GM12878 (cell line): ENCODE measurements at regions not wholly inside any gene's neighbourhood (a gene's known extent, or its start where the extent isn't known, plus 50 kb on each side); places are given as distances from the start of the nearest gene placed in this dataset.
A peak's percentile ranks its signal among the peaks of the same experiment; 100 is the strongest.

ENCODE experiments used
- ATAC-seq: fragments of 200-7000 bp; cut with Tn5 transposase; 3 replicates; pipeline ENCODE4 v1.9.1; 2020; ENCODE audit warnings: mild to moderate bottlenecking, moderate library complexity
- BruUV-seq: library from RNA; stranded (reverse); fragments of 400-500 nt; replicated peaks from 2 replicates; lab custom pipeline; 2021; lab: Mats Ljungman, UMichigan
- CTCF ChIA-PET: fragments of 300-600 bp; sonication (Branson Sonifier 250); formaldehyde crosslinking; extraction: SDS; loops from one replicate; lab custom pipeline; 2021; ENCODE audit warnings: inconsistent platforms; lab: Yijun Ruan, JAX
- POLR2A ChIA-PET: fragments of 350-600 bp; formaldehyde crosslinking; extraction: SDS; loops from one replicate; lab custom pipeline; 2021; ENCODE audit warnings: inconsistent platforms; lab: Charles Lee
- RAD21 ChIA-PET: fragments of 300-600 bp; sonication (Branson Sonifier 250); formaldehyde crosslinking; loops from one replicate; lab custom pipeline; 2023; ENCODE audit warnings: antibody characterized with exemption; ENCODE audit not compliant: unreplicated experiment; lab: Charles Lee
- SMC1A ChIA-PET: fragments of 300-600 bp; sonication (Branson Sonifier 250); formaldehyde crosslinking; loops from one replicate; lab custom pipeline; 2023; ENCODE audit not compliant: unreplicated experiment, uncharacterized antibody; lab: Charles Lee
- DNase-seq: peaks from one replicate; pipeline ENCODE4 v3.0.0-alpha.2; 2011; ENCODE audit warnings: low read depth, low spot score
- FAIRE-seq: peaks from 3 replicates; lab custom pipeline; 2011; peaks lifted over from hg19 to GRCh38; lab: Jason Lieb, UNC
- H2AFZ ChIP-seq: 2 replicates; pipeline ENCODE4 v1.6.0; 2011; ENCODE audit warnings: low read depth, low read length, control low read depth; ENCODE audit not compliant: control insufficient read depth
- H3K27ac ChIP-seq: 2 replicates; pipeline ENCODE4 v1.5.1; 2011; ENCODE audit warnings: control low read depth; ENCODE audit not compliant: control insufficient read depth, insufficient read depth
- H3K27me3 ChIP-seq, 2 experiments: replicated peaks in 1 of 2; 2 replicates each; pipeline versions ENCODE4 v1.6.0 to v1.6.1; 2011; ENCODE audit warnings: low read length in 1 of 2; ENCODE audit not compliant: control insufficient read depth in 2 of 2, insufficient read depth in 2 of 2
- H3K36me3 ChIP-seq, 2 experiments: 2 replicates each; pipeline ENCODE4 v1.5.1; 2011; ENCODE audit warnings: low read length in 1 of 2; ENCODE audit not compliant: control insufficient read depth in 2 of 2, insufficient read depth in 2 of 2
- H3K4me1 ChIP-seq: 2 replicates; pipeline ENCODE4 v1.6.1; 2011; ENCODE audit warnings: mild to moderate bottlenecking, low read length, moderate library complexity, mixed read lengths; ENCODE audit not compliant: control insufficient read depth, insufficient read depth
- H3K4me2 ChIP-seq: 2 replicates; pipeline ENCODE4 v1.6.0; 2011; ENCODE audit warnings: control low read depth; ENCODE audit not compliant: control insufficient read depth, insufficient read depth
- H3K4me3 ChIP-seq: fragments of 200-600 bp; sonication (generic); 2 replicates; pipeline ENCODE4 v1.5.1; 2016
- H3K79me2 ChIP-seq: 2 replicates; pipeline ENCODE4 v1.6.0; 2011; ENCODE audit warnings: low read length; ENCODE audit not compliant: control insufficient read depth, insufficient read depth
- H3K9ac ChIP-seq: 2 replicates; pipeline ENCODE4 v1.8.0; 2011; ENCODE audit warnings: low read length, control low read depth, mixed read lengths; ENCODE audit not compliant: control insufficient read depth, insufficient read depth
- H3K9me3 ChIP-seq: replicated peaks from 3 replicates; pipeline ENCODE4 v1.5.1; 2011; ENCODE audit warnings: mild to moderate bottlenecking, low read length; ENCODE audit not compliant: control insufficient read depth, insufficient read depth
- H4K20me1 ChIP-seq: 2 replicates; pipeline ENCODE4 v1.6.0; 2011; ENCODE audit not compliant: control insufficient read depth, insufficient read depth
- ASH2L ChIP-seq: fragments of 300-600, 200-600 bp; sonication (generic); IDR thresholded peaks from 2 replicates; pipeline ENCODE4 v1.6.1; 2017; ENCODE audit warnings: low read depth, mild to moderate bottlenecking, borderline replicate concordance
- CHD2 ChIP-seq: IDR thresholded peaks from 2 replicates; pipeline ENCODE4 v1.6.1; 2011; ENCODE audit warnings: low read depth, low read length, improper control_type of control experiment, borderline replicate concordance
- EP300 ChIP-seq, 2 experiments: fragments of 150-350 bp in 1 of 2; IDR thresholded peaks; 2 replicates each; pipeline ENCODE4 v1.6.1; 2011 to 2012; ENCODE audit warnings: low read depth in 2 of 2, low read length in 2 of 2, borderline replicate concordance in 1 of 2, improper control_type of control experiment in 1 of 2, inconsistent platforms in 1 of 2; ENCODE audit not compliant: control insufficient read depth in 1 of 2
- MTA2 ChIP-seq: fragments of 450-650 bp; IDR thresholded peaks from 2 replicates; pipeline ENCODE4 v1.6.1; 2016; ENCODE audit warnings: low read depth, mild to moderate bottlenecking, moderate library complexity
- NR2C2 ChIP-seq: IDR thresholded peaks from 2 replicates; pipeline ENCODE4 v1.6.1; 2011; ENCODE audit warnings: borderline replicate concordance, low read depth; ENCODE audit not compliant: control insufficient read depth, insufficient read length
- POLR2AphosphoS2 ChIP-seq: IDR thresholded peaks from 2 replicates; pipeline ENCODE4 v1.6.1; 2011; ENCODE audit warnings: low read depth, mild to moderate bottlenecking, low read length, improper control_type of control experiment, moderate library complexity
- RAD21 ChIP-seq: IDR thresholded peaks from 2 replicates; pipeline ENCODE4 v1.6.1; 2011; ENCODE audit warnings: mild to moderate bottlenecking, low read depth, low read length, moderate library complexity; ENCODE audit not compliant: insufficient read depth
- RCOR1 ChIP-seq: conservative IDR thresholded peaks from 2 replicates; pipeline ENCODE4 v1.6.1; 2012; ENCODE audit warnings: low read depth, low read length, improper control_type of control experiment
- RELA ChIP-seq: fragments of 450-650 bp; IDR thresholded peaks from 2 replicates; pipeline ENCODE4 v1.8.0; 2014; ENCODE audit warnings: borderline replicate concordance; ENCODE audit not compliant: partially characterized antibody
- SMAD1 ChIP-seq: fragments of 450-650 bp; IDR thresholded peaks from 2 replicates; pipeline ENCODE4 v1.6.1; 2018; ENCODE audit warnings: mild to moderate bottlenecking, low read depth; ENCODE audit not compliant: partially characterized antibody
- TCF3 ChIP-seq: IDR thresholded peaks from 2 replicates; pipeline ENCODE4 v1.6.1; 2012; ENCODE audit warnings: low read depth, mild to moderate bottlenecking, low read length, borderline replicate concordance; ENCODE audit not compliant: insufficient read depth
- YY1 ChIP-seq: IDR thresholded peaks from 2 replicates; pipeline ENCODE4 v1.6.1; 2011; ENCODE audit warnings: low read depth, mild to moderate bottlenecking, low read length
- ZNF592 ChIP-seq: fragments of 450-650 bp; IDR thresholded peaks from 2 replicates; pipeline ENCODE4 v1.6.1; 2017; ENCODE audit warnings: mild to moderate bottlenecking, moderate library complexity
- WGBS: methylation state at CpG from one replicate; pipeline ENCODE4 v1.1.6; 2016; ENCODE audit warnings: low lambda C conversion rate; ENCODE audit not compliant: insufficient replicate concordance, insufficient coverage; ENCODE audit errors: missing lambda C conversion rate; 5-methylcytosine and 5-hydroxymethylcytosine counted together
- in situ Hi-C: fragments of 300-500 bp; cut with MboI; formaldehyde crosslinking; loops from 9 replicates; pipeline ENCODE4 v1.14.3; 2018; ENCODE audit warnings: mixed read lengths
- intact Hi-C: fragments of 100-400 bp; cut with micrococcal nuclease; formaldehyde crosslinking; loops from one replicate; pipeline ENCODE4 v1.14.2; 2022; ENCODE audit not compliant: unreplicated experiment
- TF ChIP-seq, protein P1 (sequence below), 3 experiments: IDR thresholded peaks in 2 of 3; conservative IDR thresholded peaks in 1 of 3; 2 replicates each; pipeline ENCODE4 v1.5.1; 2011; ENCODE audit warnings: low read depth in 3 of 3, low read length in 3 of 3, mild to moderate bottlenecking in 3 of 3, control low read depth in 2 of 3, moderate library complexity in 2 of 3, inconsistent platforms in 1 of 3, mixed read lengths in 1 of 3; ENCODE audit not compliant: control insufficient read depth in 2 of 3, insufficient read depth in 1 of 3; ENCODE audit errors: extremely low read depth in 1 of 3
- TF ChIP-seq, protein P2 (sequence below): IDR thresholded peaks from 2 replicates; pipeline ENCODE4 v1.6.1; 2011; ENCODE audit warnings: borderline replicate concordance, low read depth, mild to moderate bottlenecking, moderate library complexity, mixed read lengths, low read length; ENCODE audit not compliant: insufficient read depth; ENCODE audit errors: extremely low read length

- ChIA-PET SMC1A (interaction anchor here (1.0 to 2.4 kb wide), 3 partner anchors 406 to 410 kb away, joined by 3 to 29 read pairs (median 4); no protein-coding TSS in a partner anchor), CTCF (interaction anchor here (0.6 to 11.5 kb wide), 5 partner anchors 10 to 408 kb away, joined by 3 to 180 read pairs (median 5); no protein-coding TSS in a partner anchor), POLR2A (interaction anchor here (0.6 to 3.1 kb wide), 3 partner anchors 9 to 408 kb away, joined by 3 to 88 read pairs (median 3); no protein-coding TSS in a partner anchor), RAD21 (interaction anchor here (1.0 to 5.9 kb wide), 3 partner anchors 9 to 408 kb away, joined by 4 to 119 read pairs (median 7); no protein-coding TSS in a partner anchor)
- H3K9ac ChIP-seq, result no peak overlapping the region
- H3K4me1 ChIP-seq, result no peaks in the 10 kb centered on the region
- in situ Hi-C loops, result no loop called here
- H3K79me2 ChIP-seq, result no peaks in the 10 kb centered on the region; the same call in 1 of the 2 replicates
- no peaks in the 10 kb centered on the region for H3K36me3 ChIP-seq
- no TSS peak for BruUV-seq
- H2AFZ ChIP-seq, result no peak overlapping the region
- no peak for DNase-seq
- no peak for FAIRE-seq
- peaks cover 0 to 8% of the 10 kb centered on the region in 2 experiments; a peak in 2 of 4 replicates for H3K27me3 ChIP-seq
- no peak overlapping the region for H3K27ac ChIP-seq
- H4K20me1 ChIP-seq, result no peaks in the 10 kb centered on the region
- H3K4me3 ChIP-seq, result no peak overlapping the region
- H3K4me2 ChIP-seq, result no peak overlapping the region
- WGBS, result 22% methylated on average over 17 of the region's 17 CpGs
- no peaks in the 10 kb centered on the region for H3K9me3 ChIP-seq
- intact Hi-C loops, result no loop called here
- ATAC-seq, result no peak
- TF ChIP-seq ASH2L (no peak), TCF3 (0 out of 2 replicates have a peak, but pooled peaks have one; percentile 53), EP300 (IDR thresholded peaks at IDR 0.05; ENCODE audit: borderline replicate concordance in 1 of 2, control insufficient read depth in 1 of 2, low read depth in 2 of 2, low read length in 2 of 2) (no peak), CHD2 (no peak), SMAD1 (no peak), RAD21 (peak; percentile 73), RELA (no peak), ZNF592 (no peak), MTA2 (no peak), YY1 (0 out of 2 replicates have a peak, but pooled peaks have one; percentile 31), RCOR1 (no peak), POLR2AphosphoS2 (no peak), NR2C2 (no peak)
- TF ChIP-seq, protein P1, sequence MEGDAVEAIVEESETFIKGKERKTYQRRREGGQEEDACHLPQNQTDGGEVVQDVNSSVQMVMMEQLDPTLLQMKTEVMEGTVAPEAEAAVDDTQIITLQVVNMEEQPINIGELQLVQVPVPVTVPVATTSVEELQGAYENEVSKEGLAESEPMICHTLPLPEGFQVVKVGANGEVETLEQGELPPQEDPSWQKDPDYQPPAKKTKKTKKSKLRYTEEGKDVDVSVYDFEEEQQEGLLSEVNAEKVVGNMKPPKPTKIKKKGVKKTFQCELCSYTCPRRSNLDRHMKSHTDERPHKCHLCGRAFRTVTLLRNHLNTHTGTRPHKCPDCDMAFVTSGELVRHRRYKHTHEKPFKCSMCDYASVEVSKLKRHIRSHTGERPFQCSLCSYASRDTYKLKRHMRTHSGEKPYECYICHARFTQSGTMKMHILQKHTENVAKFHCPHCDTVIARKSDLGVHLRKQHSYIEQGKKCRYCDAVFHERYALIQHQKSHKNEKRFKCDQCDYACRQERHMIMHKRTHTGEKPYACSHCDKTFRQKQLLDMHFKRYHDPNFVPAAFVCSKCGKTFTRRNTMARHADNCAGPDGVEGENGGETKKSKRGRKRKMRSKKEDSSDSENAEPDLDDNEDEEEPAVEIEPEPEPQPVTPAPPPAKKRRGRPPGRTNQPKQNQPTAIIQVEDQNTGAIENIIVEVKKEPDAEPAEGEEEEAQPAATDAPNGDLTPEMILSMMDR (IDR thresholded peaks at IDR 0.05 in 2 of 3, conservative IDR thresholded peaks at IDR 0.05 in 1 of 3; ENCODE audit: control insufficient read depth in 2 of 3, extremely low read depth in 1 of 3, insufficient read depth in 1 of 3, low read depth in 3 of 3, low read length in 3 of 3), result peak; percentile 30 to 65 (median 45); a peak in 5 of 6 replicates
- TF ChIP-seq, protein P2, sequence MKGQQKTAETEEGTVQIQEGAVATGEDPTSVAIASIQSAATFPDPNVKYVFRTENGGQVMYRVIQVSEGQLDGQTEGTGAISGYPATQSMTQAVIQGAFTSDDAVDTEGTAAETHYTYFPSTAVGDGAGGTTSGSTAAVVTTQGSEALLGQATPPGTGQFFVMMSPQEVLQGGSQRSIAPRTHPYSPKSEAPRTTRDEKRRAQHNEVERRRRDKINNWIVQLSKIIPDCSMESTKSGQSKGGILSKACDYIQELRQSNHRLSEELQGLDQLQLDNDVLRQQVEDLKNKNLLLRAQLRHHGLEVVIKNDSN, result no peak
These were observed 741.8 kb downstream of the TMEM121 start for GRCh38 chr14:106268013-106268727.
